NCI-H524 treated with DMSO at 0.1 percent for 48 hours (cell line): ENCODE measurements at regions not wholly inside any gene's neighbourhood (a gene's known extent, or its start where the extent isn't known, plus 50 kb on each side); places are given as distances from the start of the nearest gene placed in this dataset.
"Not testable (repeated sequence)": the region's sequence is repeated elsewhere in the genome, so short reads cannot be mapped to it uniquely, and the experiment has no call there.

Source experiments
- DNase-seq: peaks from one replicate; lab custom pipeline; 2025; lab: John Stamatoyannopoulos, UW

GRCh38 chr1:194698908-194699318 is 1512.5 kb upstream of the B3GALT2 start:
- DNase-seq, result peak; percentile 19

GRCh38 chr1:194693244-194693643 is 1506.8 kb upstream of the B3GALT2 start:
- DNase-seq, result no peak

GRCh38 chr1:194684636-194685035 is 1498.2 kb upstream of the B3GALT2 start:
- DNase-seq, result no peak

- DNase-seq, result no peak
Observed at GRCh38 chr1:194658090-194658439, 1471.7 kb upstream of the B3GALT2 start.

- DNase-seq, result no peak
Observed at GRCh38 chr1:194654956-194655355, 1468.5 kb upstream of the B3GALT2 start.

GRCh38 chr1:194653385-194653784 is 1467.0 kb upstream of the B3GALT2 start:
- no peak for DNase-seq

GRCh38 chr1:194647118-194647517 is 1460.7 kb upstream of the B3GALT2 start:
- no peak for DNase-seq

- DNase-seq, result no peak
Observed at GRCh38 chr1:194644528-194644927, 1458.1 kb upstream of the B3GALT2 start.

GRCh38 chr1:194640322-194640721 is 1453.9 kb upstream of the B3GALT2 start:
- DNase-seq, result no peak

GRCh38 chr1:194629011-194629410 is 1442.6 kb upstream of the B3GALT2 start:
- DNase-seq, result no peak

GRCh38 chr1:194624833-194625232 is 1438.4 kb upstream of the B3GALT2 start:
- DNase-seq, result no peak

- no peak for DNase-seq
Observed at GRCh38 chr1:194618101-194618500, 1431.7 kb upstream of the B3GALT2 start.

- not testable (repeated sequence) for DNase-seq
Observed at GRCh38 chr1:194617272-194617671, 1430.9 kb upstream of the B3GALT2 start.

- no peak for DNase-seq
Observed at GRCh38 chr1:194616835-194617234, 1430.4 kb upstream of the B3GALT2 start.

- DNase-seq, result no peak
Observed at GRCh38 chr1:194602184-194602583, 1415.8 kb upstream of the B3GALT2 start.

- no peak for DNase-seq
Observed at GRCh38 chr1:194600716-194601115, 1414.3 kb upstream of the B3GALT2 start.

- DNase-seq, result no peak
Observed at GRCh38 chr1:194598098-194598497, 1411.7 kb upstream of the B3GALT2 start.

GRCh38 chr1:194586302-194586701 is 1399.9 kb upstream of the B3GALT2 start:
- no peak for DNase-seq

GRCh38 chr1:194584052-194584451 is 1397.6 kb upstream of the B3GALT2 start:
- DNase-seq, result no peak

GRCh38 chr1:194570476-194570875 is 1384.1 kb upstream of the B3GALT2 start:
- no peak for DNase-seq

GRCh38 chr1:194568610-194569009 is 1382.2 kb upstream of the B3GALT2 start:
- DNase-seq, result no peak

- no peak for DNase-seq
Observed at GRCh38 chr1:194548071-194548470, 1361.7 kb upstream of the B3GALT2 start.

GRCh38 chr1:194544012-194544411 is 1357.6 kb upstream of the B3GALT2 start:
- DNase-seq, result no peak

- DNase-seq, result no peak
Observed at GRCh38 chr1:194538453-194538852, 1352.0 kb upstream of the B3GALT2 start.

- DNase-seq, result no peak
Observed at GRCh38 chr1:194537521-194537920, 1351.1 kb upstream of the B3GALT2 start.
